HCT116 (cell line): ENCODE measurements at regions not wholly inside any gene's neighbourhood (a gene's known extent, or its start where the extent isn't known, plus 50 kb on each side); places are given as distances from the start of the nearest gene placed in this dataset.

Source experiments
- ATAC-seq: fragments of 200-7000 bp; cut with Tn5 transposase; 2 replicates; pipeline ENCODE4 v1.9.1; 2020; ENCODE audit warnings: mild to moderate bottlenecking, moderate library complexity
- BruUV-seq: library from RNA; stranded (reverse); fragments of 400-500 nt; replicated peaks from 2 replicates; lab custom pipeline; 2021; lab: Mats Ljungman, UMichigan
- CTCF ChIA-PET: fragments of 300-600 bp; sonication (Branson Sonifier 250); formaldehyde crosslinking; loops from one replicate; lab custom pipeline; 2021; ENCODE audit warnings: antibody characterized with exemption; lab: Charles Lee
- POLR2A ChIA-PET: fragments of 300-600, 350-600 bp; sonication (Branson Sonifier 250); formaldehyde crosslinking; loops from one replicate; lab custom pipeline; 2021; ENCODE audit warnings: antibody characterized with exemption; lab: Charles Lee
- RAD21 ChIA-PET, 2 experiments: fragments of 300-600 bp; sonication (Branson Sonifier 250); formaldehyde crosslinking; loops; one replicate each; lab custom pipeline; 2023; ENCODE audit warnings: low total read pairs in 2 of 2; ENCODE audit not compliant: uncharacterized antibody in 2 of 2, unreplicated experiment in 2 of 2, low non-redundant PET in 1 of 2; lab: Charles Lee
- DNase-seq: peaks from one replicate; pipeline ENCODE4 v3.0.0-alpha.2; 2010; ENCODE audit warnings: low read depth, low spot score
- H2AFZ ChIP-seq: fragments of 200-600 bp; shearing (Covaris generic), sonication (generic); 2 replicates; pipeline ENCODE4 v1.6.1; 2017; ENCODE audit warnings: low read depth, mixed run types, mixed read lengths, antibody characterized with exemption, low read length; ENCODE audit not compliant: poor library complexity, severe bottlenecking
- H3K27ac ChIP-seq: 2 replicates; pipeline ENCODE4 v1.5.1; 2012; ENCODE audit warnings: low read depth, low read length
- H3K27me3 ChIP-seq: fragments of 200-600 bp; sonication (generic); 2 replicates; pipeline ENCODE4 v1.6.1; 2016; ENCODE audit warnings: mixed run types, low read length, mixed read lengths; ENCODE audit not compliant: insufficient read depth
- H3K36me3 ChIP-seq, 2 experiments: fragments of 200-500 bp in 1 of 2; fragments of 200-600 bp in 1 of 2; sonication (Bioruptor generic) in 1 of 2; sonication (generic) in 1 of 2; 2 replicates each; pipeline versions ENCODE4 v1.5.1 to v1.6.1; 2014 to 2016; ENCODE audit warnings: low read length in 2 of 2, inconsistent platforms in 1 of 2, mixed read lengths in 1 of 2, mixed run types in 1 of 2; ENCODE audit not compliant: insufficient read depth in 2 of 2, control insufficient read depth in 1 of 2
- H3K4me1 ChIP-seq, 2 experiments: fragments of 200-600 bp in 1 of 2; sonication (generic) in 1 of 2; 2 replicates each; pipeline versions ENCODE4 v1.5.1 to v1.6.1; 2012 to 2017; ENCODE audit warnings: low read length in 2 of 2, inconsistent platforms in 1 of 2, mild to moderate bottlenecking in 1 of 2, mixed read lengths in 1 of 2, mixed run types in 1 of 2, moderate library complexity in 1 of 2; ENCODE audit not compliant: insufficient read depth in 2 of 2, control insufficient read depth in 1 of 2
- H3K4me2 ChIP-seq: fragments of 200-600 bp; sonication (generic); 2 replicates; pipeline ENCODE4 v1.6.1; 2017; ENCODE audit warnings: mixed run types, low read length, mixed read lengths
- H3K4me3 ChIP-seq, 2 experiments: fragments of 200-600 bp in 1 of 2; sonication (generic) in 1 of 2; replicated peaks in 1 of 2; 2 replicates each; pipeline ENCODE4 v1.5.1; 2011 to 2016; ENCODE audit warnings: low read length in 2 of 2, control low read depth in 1 of 2, low read depth in 1 of 2, mild to moderate bottlenecking in 1 of 2, mixed read lengths in 1 of 2, mixed run types in 1 of 2
- H3K79me2 ChIP-seq: fragments of 200-600 bp; sonication (generic); 2 replicates; pipeline ENCODE4 v1.6.1; 2017; ENCODE audit warnings: mild to moderate bottlenecking, mixed run types, low read length, moderate library complexity, mixed read lengths; ENCODE audit not compliant: insufficient read depth
- H3K9ac ChIP-seq: fragments of 200-600 bp; sonication (generic); 2 replicates; pipeline ENCODE4 v1.6.1; 2016; ENCODE audit warnings: low read length, mixed read lengths
- H3K9me2 ChIP-seq: fragments of 200-600 bp; sonication (generic), shearing (Covaris generic); 2 replicates; pipeline ENCODE4 v1.6.1; 2017; ENCODE audit warnings: mixed run types, mild to moderate bottlenecking, moderate library complexity; ENCODE audit not compliant: insufficient read depth
- H3K9me3 ChIP-seq, 2 experiments: fragments of 200-500 bp in 1 of 2; fragments of 200-600 bp in 1 of 2; sonication (Bioruptor generic) in 1 of 2; sonication (generic) in 1 of 2; 2 replicates each; pipeline ENCODE4 v1.6.1; 2014 to 2017; ENCODE audit warnings: low read length in 2 of 2, mixed read lengths in 2 of 2, inconsistent platforms in 1 of 2, low read depth in 1 of 2, mild to moderate bottlenecking in 1 of 2, mixed run types in 1 of 2, moderate library complexity in 1 of 2; ENCODE audit not compliant: control insufficient read depth in 1 of 2, insufficient read depth in 1 of 2
- H4K20me1 ChIP-seq: fragments of 200-600 bp; sonication (generic), shearing (Covaris generic); 2 replicates; pipeline ENCODE4 v1.6.1; 2017; ENCODE audit warnings: mixed run types, mild to moderate bottlenecking, moderate library complexity; ENCODE audit not compliant: insufficient read depth
- ATF3 ChIP-seq: IDR thresholded peaks from 2 replicates; pipeline ENCODE4 v1.6.1; 2012
- CBX3 ChIP-seq: IDR thresholded peaks from 2 replicates; pipeline ENCODE4 v1.6.1; 2012; ENCODE audit warnings: low read depth
- CTCF ChIP-seq, 3 experiments: fragments of 200-600 bp in 1 of 3; sonication (generic) in 1 of 3; IDR thresholded peaks in 2 of 3; conservative IDR thresholded peaks in 1 of 3; 2 replicates each; pipeline ENCODE4 v1.5.1; 2012 to 2017; ENCODE audit warnings: low read depth in 2 of 3, low read length in 2 of 3, antibody characterized with exemption in 1 of 3, borderline replicate concordance in 1 of 3, control low read depth in 1 of 3, mild to moderate bottlenecking in 1 of 3, mixed read lengths in 1 of 3, mixed run types in 1 of 3, moderate library complexity in 1 of 3; ENCODE audit not compliant: insufficient read depth in 1 of 3
- ELF1 ChIP-seq: IDR thresholded peaks from 2 replicates; pipeline ENCODE4 v1.6.1; 2012; ENCODE audit warnings: low read depth, borderline replicate concordance
- EZH2phosphoT487 ChIP-seq: fragments of 200-600 bp; IDR thresholded peaks from 2 replicates; pipeline ENCODE4 v1.6.1; 2018; ENCODE audit warnings: antibody characterized with exemption, borderline replicate concordance
- JUND ChIP-seq: IDR thresholded peaks from 2 replicates; pipeline ENCODE4 v1.6.1; 2012
- RAD21 ChIP-seq: IDR thresholded peaks from 2 replicates; pipeline ENCODE4 v1.6.1; 2012; ENCODE audit warnings: low read depth, mild to moderate bottlenecking
- REST ChIP-seq: IDR thresholded peaks from 2 replicates; pipeline ENCODE4 v1.6.1; 2012; ENCODE audit warnings: low read depth
- SRF ChIP-seq: IDR thresholded peaks from 2 replicates; pipeline ENCODE4 v1.6.1; 2012; ENCODE audit warnings: low read depth
- TCF7L2 ChIP-seq: IDR thresholded peaks from 2 replicates; pipeline ENCODE4 v1.7.0; 2011; ENCODE audit warnings: borderline replicate concordance, inconsistent platforms; ENCODE audit not compliant: insufficient read depth, insufficient read length; ENCODE audit errors: extremely low read depth
- ZBTB33 ChIP-seq: IDR thresholded peaks from 2 replicates; pipeline ENCODE4 v1.6.1; 2011; ENCODE audit warnings: mild to moderate bottlenecking, low read length, moderate library complexity; ENCODE audit not compliant: insufficient replicate concordance; ENCODE audit errors: extremely low read depth
- ZFX ChIP-seq: fragments of 450-650 bp; IDR thresholded peaks from 2 replicates; pipeline ENCODE4 v1.6.1; 2017
- intact Hi-C: fragments of 100-400 bp; cut with micrococcal nuclease; formaldehyde crosslinking; loops from 2 replicates; pipeline ENCODE4 v1.10.0; 2022

- Histone ChIP-seq H3K27ac (no peak overlapping the region), H3K9me3 (no peaks in the 10 kb centered on the region), H3K79me2 (no peaks in the 10 kb centered on the region)
- no peak for TF ChIP-seq ATF3
- TF ChIP-seq, all 23 proteins: peak for 0
- BruUV-seq, result no TSS peak
- Histone ChIP-seq H3K9ac (no peak overlapping the region), H3K4me1 (no peaks in the 10 kb centered on the region), H3K27me3 (no peaks in the 10 kb centered on the region), H3K4me2 (no peak overlapping the region), H4K20me1 (no peaks in the 10 kb centered on the region), H3K36me3 (no peaks in the 10 kb centered on the region), H2AFZ (no peak overlapping the region), H3K9me2 (no peaks in the 10 kb centered on the region), H3K4me3 (no peak overlapping the region)
- ChIA-PET POLR2A (interaction anchor here (1.0 kb wide), 1 partner anchor 8 kb away, joined by 3 read pairs; no protein-coding TSS in a partner anchor), CTCF (no interaction called here), RAD21 (no interaction called here)
- ATAC-seq, result no peak
- no peak for DNase-seq
- intact Hi-C loops, result no loop called here
Observed at GRCh38 chr12:90166671-90167070, 458.0 kb upstream of the ATP2B1 start.

- DNase-seq, result no peak
- no peaks in the 10 kb centered on the region for H4K20me1 ChIP-seq
- POLR2A ChIA-PET, result interaction anchor here (1.0 kb wide), 1 partner anchor 8 kb away, joined by 3 read pairs; no protein-coding TSS in a partner anchor
- no peaks in the 10 kb centered on the region for H3K9me3 ChIP-seq
- H3K4me3 ChIP-seq, result no peak overlapping the region
- BruUV-seq, result no TSS peak
- CTCF ChIA-PET, result no interaction called here
- no peak overlapping the region for H3K9ac ChIP-seq
- ATAC-seq, result no peak
- RAD21 ChIA-PET, result no interaction called here
- intact Hi-C loops, result no loop called here
- H3K36me3 ChIP-seq, result no peaks in the 10 kb centered on the region
- no peaks in the 10 kb centered on the region for H3K4me1 ChIP-seq
- H3K79me2 ChIP-seq, result no peaks in the 10 kb centered on the region
- no peak overlapping the region for H2AFZ ChIP-seq
- H3K4me2 ChIP-seq, result no peak overlapping the region
- H3K27me3 ChIP-seq, result no peaks in the 10 kb centered on the region
- H3K27ac ChIP-seq, result no peak overlapping the region
- H3K9me2 ChIP-seq, result no peaks in the 10 kb centered on the region
- TF ChIP-seq ATF3 (no peak), CBX3 (no peak), ZBTB33 (no peak), ELF1 (no peak), JUND (no peak), TCF7L2 (no peak), SRF (no peak), REST (no peak), RAD21 (no peak), EZH2phosphoT487 (no peak), ZFX (no peak), CTCF (IDR thresholded peaks at IDR 0.05 in 2 of 3, conservative IDR thresholded peaks at IDR 0.05 in 1 of 3; ENCODE audit: borderline replicate concordance in 1 of 3, insufficient read depth in 1 of 3, low read depth in 2 of 3, low read length in 2 of 3) (no peak)
Observed at GRCh38 chr12:90166012-90166411, 457.4 kb upstream of the ATP2B1 start.
